Adrenal gland (tissue), 5 donors: ENCODE measurements at regions not wholly inside any gene's neighbourhood (a gene's known extent, or its start where the extent isn't known, plus 50 kb on each side); places are given as distances from the start of the nearest gene placed in this dataset.

ENCODE experiments used
- CTCF ChIP-seq, 6 experiments: fragments of 450-650 bp in 4 of 6; fragments of 200-600 bp in 2 of 6; sonication (generic) in 1 of 6; IDR thresholded peaks; 1 replicate in 5 of 6; 2 replicates in 1 of 6; pipeline versions ENCODE4 v1.5.1 to v1.8.0; 2016 to 2021; ENCODE audit warnings: antibody characterized with exemption in 6 of 6, mild to moderate bottlenecking in 2 of 6, moderate library complexity in 1 of 6
- POLR2A ChIP-seq, 2 donors: fragments of 450-650 bp; IDR thresholded peaks; one replicate each; pipeline ENCODE4 v1.6.1; 2017; ENCODE audit warnings: antibody characterized with exemption in 2 of 2, mild to moderate bottlenecking in 2 of 2, moderate library complexity in 1 of 2
- donor health status: DM: no; HTN: no; CAD: no.

DNA sequence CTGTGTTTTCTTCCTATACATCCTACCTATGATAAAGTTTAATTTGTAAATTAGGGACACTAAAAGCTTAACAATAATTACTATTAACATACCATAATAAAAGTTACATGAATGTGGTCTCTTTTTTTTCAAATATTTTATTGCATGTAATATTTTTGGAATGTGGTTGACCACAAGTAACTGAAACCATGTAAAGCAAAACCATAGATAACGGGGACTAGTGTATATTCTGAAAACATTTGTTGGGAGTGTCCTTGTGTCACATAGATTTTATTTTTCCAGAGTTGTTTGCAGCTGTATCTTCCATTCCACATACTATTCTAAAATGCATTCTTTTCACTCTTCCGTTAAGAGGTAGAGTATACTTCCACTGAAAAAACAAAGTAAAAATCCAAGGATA lies 200.4 kb downstream of the KIF18A start:
- no peak for TF ChIP-seq CTCF (IDR thresholded peaks at IDR 0.05)
- TF ChIP-seq POLR2A (IDR thresholded peaks at IDR 0.05) = no peak
